ENCODE measurements at regions not wholly inside any gene's neighbourhood (a gene's known extent, or its start where the extent isn't known, plus 50 kb on each side); places are given as distances from the start of the nearest gene placed in this dataset.

DNA sequence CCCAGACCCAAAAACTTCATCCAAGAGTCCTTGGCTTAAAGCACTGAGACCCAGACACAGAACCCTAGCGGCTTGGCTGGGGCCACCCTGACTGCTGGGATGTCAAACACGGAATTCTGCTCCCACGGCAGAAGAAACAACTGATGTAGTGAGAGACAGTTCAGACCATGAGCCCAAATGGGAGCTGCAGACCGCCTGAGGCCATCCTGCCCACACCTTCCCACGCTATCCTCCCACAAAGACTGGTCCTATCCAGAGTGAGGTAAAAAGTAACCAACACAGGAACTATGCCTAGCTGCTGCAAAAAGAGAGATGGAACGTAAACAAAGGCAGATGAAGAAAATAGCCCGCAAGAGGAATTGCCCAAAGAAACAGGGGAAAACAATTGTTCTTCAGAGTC is 203.3 kb downstream of the PTPRU start:
- TF ChIP-seq, protein P1, sequence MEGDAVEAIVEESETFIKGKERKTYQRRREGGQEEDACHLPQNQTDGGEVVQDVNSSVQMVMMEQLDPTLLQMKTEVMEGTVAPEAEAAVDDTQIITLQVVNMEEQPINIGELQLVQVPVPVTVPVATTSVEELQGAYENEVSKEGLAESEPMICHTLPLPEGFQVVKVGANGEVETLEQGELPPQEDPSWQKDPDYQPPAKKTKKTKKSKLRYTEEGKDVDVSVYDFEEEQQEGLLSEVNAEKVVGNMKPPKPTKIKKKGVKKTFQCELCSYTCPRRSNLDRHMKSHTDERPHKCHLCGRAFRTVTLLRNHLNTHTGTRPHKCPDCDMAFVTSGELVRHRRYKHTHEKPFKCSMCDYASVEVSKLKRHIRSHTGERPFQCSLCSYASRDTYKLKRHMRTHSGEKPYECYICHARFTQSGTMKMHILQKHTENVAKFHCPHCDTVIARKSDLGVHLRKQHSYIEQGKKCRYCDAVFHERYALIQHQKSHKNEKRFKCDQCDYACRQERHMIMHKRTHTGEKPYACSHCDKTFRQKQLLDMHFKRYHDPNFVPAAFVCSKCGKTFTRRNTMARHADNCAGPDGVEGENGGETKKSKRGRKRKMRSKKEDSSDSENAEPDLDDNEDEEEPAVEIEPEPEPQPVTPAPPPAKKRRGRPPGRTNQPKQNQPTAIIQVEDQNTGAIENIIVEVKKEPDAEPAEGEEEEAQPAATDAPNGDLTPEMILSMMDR (IDR thresholded peaks at IDR 0.05): no peak
- no peak for TF ChIP-seq POLR2A (IDR thresholded peaks at IDR 0.05)

All from ovary (tissue), 3 donors.